HepG2 (cell line): ENCODE measurements at regions not wholly inside any gene's neighbourhood (a gene's known extent, or its start where the extent isn't known, plus 50 kb on each side); places are given as distances from the start of the nearest gene placed in this dataset.

Source experiments
- CTCF ChIP-seq: sonication (generic); formaldehyde crosslinking; IDR thresholded peaks from 2 replicates; pipeline ENCODE4 v1.5.0; 2020; ENCODE audit warnings: mild to moderate bottlenecking, missing genetic modification reagents, moderate library complexity
- DMAP1 ChIP-seq: IDR thresholded peaks from 2 replicates; pipeline ENCODE4 v1.6.1; 2016
- MZF1 ChIP-seq: sonication (generic); formaldehyde crosslinking; IDR thresholded peaks from 2 replicates; pipeline ENCODE4 v1.8.1; 2023; ENCODE audit warnings: mild to moderate bottlenecking, missing genetic modification reagents, borderline replicate concordance
- NCOA5 ChIP-seq: sonication (generic); formaldehyde crosslinking; IDR thresholded peaks from 2 replicates; pipeline ENCODE4 v1.4.0; 2020; ENCODE audit warnings: missing genetic modification reagents
- NFRKB ChIP-seq: fragments of 450-650 bp; IDR thresholded peaks from 2 replicates; pipeline ENCODE4 v1.6.1; 2017
- POLR2A ChIP-seq, 2 experiments: IDR thresholded peaks; 2 replicates each; pipeline ENCODE4 v1.6.1; 2011; ENCODE audit warnings: low read depth in 2 of 2, low read length in 2 of 2, mild to moderate bottlenecking in 1 of 2, moderate library complexity in 1 of 2; ENCODE audit not compliant: insufficient read depth in 1 of 2

GRCh38 chr14:32018391-32019092, 58.6 kb upstream of the ARHGAP5 start:
- TF ChIP-seq POLR2A (IDR thresholded peaks at IDR 0.05; ENCODE audit: insufficient read depth in 1 of 2, low read depth in 2 of 2, low read length in 2 of 2) (no peak), CTCF (CRISPR knock-in tag) (no peak), MZF1 (CRISPR knock-in tag) (no peak), DMAP1 (no peak), NFRKB (no peak), NCOA5 (no peak)
